ENCODE measurements at regions not wholly inside any gene's neighbourhood (a gene's known extent, or its start where the extent isn't known, plus 50 kb on each side); places are given as distances from the start of the nearest gene placed in this dataset.

DNA sequence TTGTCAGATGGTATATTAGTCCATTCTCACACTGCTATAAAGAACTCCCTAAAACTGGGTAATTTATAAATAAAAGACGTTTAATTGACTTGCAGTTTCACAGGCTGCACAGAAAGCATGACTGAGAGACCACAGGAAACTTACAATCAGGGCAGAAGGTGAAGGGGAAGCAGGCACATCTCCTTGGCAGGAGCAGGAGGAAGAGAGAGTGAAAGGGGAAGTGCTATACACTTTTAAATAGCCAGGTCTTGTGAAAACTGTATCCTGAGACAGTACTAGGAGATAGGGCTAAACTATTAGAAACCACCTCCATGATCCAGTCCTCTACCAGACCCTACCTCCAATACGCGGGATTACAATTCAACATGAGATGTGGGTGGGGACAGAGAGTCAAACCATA lies 193.9 kb upstream of the KCNG1 start:
- DNase-seq: no peak

DNA sequence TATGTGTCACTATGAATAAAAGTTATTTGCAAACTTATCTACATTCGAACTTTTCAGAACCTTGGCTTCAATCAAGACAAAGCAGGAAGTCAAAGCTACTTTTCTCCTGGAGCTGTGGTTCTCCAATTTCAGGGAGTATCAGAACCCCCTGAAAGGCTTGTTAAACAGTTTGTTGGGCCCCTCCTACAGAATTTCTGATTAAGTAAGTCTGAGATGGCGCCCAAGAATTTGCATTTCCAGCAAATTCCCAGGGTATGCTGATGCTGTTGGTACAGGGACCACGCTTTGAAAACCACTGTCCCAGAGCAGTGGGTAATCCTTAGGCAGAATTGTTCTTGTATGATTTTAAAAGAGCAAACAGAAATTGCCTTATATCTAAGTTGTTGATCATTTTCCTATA lies 189.9 kb upstream of the KCNG1 start:
- DNase-seq: no peak

DNA sequence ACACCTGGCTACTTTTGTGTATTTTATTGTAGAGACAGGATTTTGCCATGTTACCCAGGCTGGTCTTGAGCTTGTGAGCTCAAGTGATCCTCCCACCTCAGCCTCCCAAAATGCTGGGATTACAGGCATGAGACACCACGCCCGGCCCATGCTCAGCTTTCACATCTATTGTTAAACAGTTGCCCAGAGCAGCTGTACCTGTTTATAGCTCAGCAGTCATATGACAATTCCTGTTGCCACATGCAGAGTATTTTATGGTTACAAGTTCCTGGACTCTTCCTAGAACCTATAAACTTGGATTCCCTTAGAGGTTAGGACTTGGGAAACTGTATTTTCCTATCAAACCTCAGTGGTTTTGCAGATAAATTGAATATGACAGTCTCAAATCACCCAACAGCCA lies 188.3 kb upstream of the KCNG1 start:
- no peak for DNase-seq

DNA sequence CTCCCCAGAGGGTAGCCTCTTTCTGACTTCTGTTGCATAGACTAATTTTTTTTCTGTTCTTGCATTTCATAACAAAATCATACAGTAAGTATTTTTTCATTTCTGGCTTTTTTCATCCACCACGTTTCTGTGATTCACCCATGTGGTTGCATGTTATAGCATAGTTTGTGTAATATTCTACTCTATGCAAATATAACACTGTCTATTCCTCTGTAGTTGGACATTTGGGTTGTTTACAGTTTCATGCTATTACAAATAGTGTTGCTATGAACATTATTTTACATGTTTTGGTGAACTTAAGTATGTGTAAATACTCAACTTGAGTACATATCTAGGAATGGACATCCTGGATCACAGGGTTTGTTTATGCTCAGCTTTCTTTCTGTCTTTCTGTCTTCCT lies 187.2 kb upstream of the KCNG1 start:
- DNase-seq: no peak

DNA sequence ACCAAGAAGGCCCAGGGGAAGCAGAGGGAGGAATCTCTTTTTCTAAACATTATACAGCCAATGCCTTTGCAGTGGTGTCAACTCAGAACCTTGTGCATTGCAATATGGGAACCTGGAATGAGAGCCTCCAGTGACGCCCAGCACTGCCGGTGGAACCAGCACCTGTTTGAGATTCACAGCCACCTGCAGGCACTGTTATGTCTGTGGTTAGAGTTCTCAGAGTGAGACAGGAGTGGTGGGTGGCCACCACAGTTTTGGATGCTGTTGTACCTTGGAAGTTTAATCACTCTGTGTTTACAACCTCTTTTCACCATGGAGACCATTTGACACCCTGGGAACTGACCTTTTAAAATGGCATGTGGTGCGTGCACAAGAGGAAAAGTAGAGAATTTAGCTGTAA lies 185.3 kb upstream of the KCNG1 start:
- no peak for DNase-seq

DNA sequence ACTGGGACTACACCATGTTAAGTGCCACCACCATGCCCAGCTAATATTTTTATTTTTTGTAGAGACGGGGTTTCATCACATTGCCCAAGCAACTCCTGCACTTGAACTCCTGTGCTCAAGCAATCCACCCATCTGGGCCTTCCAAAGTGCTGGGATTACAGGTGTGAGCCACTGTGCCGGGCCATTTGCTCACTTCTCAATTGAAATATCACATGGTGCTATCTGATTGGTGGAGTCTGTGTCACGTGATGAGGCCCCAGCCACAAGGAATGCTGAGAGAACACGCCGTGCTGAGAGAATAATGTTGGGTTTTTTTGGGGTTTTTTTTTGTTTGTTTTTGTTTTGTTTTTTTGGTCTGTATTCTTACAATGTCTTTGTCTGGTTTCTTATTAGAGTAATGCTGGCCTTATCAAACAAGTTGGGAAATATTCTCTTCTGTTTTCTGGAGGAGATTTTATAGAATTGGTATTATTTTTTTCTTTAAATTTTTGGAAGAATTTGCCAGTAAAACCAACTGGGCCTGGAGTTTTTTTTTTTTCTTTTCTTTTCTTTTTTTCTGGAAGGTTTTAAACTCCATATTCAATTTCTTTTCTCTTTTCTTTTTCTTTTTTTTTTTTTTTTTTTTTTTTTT lies 183.2 kb upstream of the KCNG1 start:
- DNase-seq: no peak

DNA sequence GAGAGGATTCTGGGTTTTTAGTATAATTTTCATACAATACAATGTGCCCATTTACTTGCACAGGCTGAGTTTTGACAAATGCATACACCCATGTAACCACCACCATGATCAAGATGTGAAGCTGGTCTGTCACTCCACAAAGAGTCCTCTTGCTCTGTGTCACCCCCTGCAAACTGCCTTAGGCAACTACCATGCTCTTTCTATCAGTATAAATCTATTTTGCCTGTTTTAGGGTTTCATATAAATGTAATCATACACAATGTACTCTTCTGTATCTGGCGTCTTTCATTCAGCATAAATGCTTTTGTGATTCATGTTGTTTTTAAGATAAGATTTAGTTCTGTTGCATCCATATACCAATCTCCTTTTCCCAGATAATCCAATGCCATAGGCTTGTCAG lies 181.9 kb upstream of the KCNG1 start:
- DNase-seq: no peak

DNA sequence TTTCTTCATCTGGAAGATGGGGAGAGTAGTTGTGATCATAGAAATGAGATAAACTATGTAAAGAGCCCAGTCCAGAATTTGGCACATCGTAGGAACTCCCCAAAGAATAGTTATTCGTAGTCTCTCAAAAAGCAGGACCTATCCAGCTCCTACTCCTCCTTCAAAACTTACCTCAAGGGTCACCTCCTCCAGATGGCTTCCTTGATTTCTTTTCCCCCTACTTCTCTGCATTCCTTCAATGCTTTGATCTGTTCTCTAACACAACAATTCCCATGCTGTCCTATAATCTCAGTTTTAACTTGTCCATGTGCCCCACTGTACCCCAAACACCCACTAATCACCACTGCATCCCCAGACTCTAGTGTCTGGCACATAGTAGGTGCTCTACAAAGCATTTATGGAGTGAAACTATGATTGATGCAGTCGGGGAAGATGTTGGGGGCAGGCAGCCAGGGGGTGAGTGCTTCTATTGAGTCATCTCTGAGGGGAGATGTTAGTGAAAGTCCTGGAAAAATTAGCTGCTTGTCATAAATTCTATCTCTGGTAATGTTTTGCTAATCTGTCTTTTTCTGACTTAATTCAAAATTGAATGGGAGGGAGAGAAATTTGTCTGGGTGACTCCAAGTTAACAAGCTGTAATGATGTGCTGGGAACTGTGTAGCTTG lies 181.3 kb upstream of the KCNG1 start:
- DNase-seq: no peak

DNA sequence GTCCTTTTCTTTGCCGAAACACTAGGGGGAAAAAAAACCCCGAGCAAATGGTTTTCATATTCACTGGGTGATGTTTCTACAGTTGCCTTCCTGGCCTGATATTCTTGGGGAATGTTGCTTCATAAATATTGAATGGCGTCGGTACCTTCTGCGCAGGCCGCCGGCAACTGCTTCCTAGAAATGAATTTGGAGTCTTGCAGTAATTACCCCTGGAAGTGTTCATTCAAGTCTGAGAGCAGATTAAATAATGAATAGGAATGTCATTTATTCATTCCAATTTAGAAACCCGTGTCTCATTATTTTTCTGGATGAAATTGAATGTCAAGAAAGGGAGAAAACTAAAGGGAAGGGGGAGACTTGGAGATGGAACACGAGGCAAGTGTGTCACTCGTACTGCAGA lies 179.4 kb upstream of the KCNG1 start:
- no peak for DNase-seq

DNA sequence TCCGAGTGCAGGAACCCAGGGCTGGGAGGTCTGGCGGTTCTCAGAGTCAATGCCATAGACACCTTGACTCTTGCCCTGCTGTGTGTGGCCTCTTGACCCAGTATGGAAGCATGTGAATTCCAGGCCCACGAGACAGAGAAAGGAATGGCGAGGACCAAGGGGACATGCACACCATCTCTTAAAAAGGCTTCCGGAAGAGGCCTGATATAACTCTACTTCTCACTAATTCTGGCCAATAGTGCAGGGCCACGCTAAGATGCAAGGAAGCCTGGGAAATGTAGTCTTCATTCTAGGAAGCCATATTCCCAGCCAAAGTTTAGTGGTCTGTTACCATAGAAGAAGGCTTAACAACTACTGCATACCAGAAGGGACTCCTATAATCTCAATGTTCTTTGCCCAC lies 177.0 kb upstream of the KCNG1 start:
- no peak for DNase-seq

DNA sequence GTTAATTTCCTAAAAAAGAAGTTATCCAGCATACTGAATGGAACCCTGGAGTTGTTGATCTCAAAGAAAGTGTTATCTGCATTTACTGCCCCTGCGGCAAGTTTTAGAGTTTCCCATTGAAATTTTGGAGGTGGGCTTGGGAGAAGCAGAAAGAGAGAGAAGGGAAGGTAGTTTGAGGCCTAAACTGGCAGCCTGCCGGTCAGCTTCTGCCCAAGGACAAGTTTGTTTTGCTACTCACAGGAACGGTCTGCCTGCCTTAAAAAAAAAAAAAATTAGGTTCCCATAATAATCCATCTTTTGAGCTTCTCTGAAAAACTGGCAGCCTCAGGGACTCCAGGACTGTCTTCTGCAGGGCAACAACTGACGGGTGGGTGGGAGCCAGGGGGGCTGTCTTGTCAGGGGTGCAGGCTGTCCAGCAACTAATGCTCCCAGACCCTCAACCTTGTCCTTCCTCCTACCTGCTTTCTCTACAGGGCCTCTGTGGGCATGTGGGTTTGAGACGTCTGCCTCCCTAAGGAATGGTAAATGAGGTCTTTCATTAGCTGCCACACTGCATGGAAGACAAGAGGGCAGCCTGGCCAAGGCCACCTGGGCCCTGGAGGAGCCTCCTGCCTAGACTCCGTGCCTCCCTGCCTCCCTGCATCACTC lies 176.1 kb upstream of the KCNG1 start:
- DNase-seq: no peak

DNA sequence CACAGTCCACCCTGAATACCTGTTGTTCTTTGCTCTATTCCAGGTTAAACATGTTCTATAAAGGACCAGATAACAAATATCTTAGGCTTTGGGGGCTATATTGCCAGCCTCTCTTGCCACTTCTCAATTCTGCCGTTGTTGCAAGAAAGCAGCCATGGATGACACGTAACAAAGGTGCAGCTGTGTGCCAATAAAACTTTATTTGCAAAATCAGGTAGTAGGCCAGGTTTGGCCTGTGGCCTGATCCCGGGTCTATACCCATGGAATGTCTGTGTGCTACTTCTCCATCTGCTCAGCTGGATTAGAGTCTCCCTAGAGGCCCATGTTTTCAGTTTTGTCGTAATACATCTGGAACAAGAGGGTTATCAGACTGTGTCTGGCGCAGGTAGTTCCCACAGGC lies 175.3 kb upstream of the KCNG1 start:
- no peak for DNase-seq

DNA sequence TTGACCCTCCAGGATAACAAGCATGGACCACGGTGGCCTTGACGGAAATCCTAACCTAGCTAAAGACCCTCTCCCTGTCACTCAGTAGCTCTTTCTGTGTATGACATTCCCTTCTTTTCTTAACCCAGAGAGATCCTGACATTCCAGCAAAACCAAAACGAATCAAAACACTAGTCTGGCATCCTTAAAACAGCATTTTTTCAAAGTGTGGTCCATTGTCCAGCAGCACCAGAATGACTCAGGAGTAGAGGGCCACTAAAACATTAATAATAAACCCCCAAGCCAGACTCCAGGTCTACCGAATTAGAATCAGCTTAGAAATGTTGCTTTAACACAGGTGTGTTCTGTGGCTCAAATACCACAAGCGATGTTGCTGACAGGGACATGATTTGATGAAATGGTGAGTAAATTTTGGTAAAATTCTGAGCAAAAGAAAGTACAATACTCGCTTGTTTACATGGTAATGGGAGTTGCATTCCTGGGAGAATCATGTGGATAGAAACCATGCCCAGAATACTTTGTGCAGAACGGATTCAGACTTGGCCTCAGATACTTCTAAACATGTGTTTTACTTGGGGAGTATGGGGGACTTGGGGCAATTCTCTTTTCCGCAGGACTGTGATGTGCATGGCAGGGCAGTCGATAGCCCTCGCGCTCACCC lies 174.2 kb upstream of the KCNG1 start:
- no peak for DNase-seq

DNA sequence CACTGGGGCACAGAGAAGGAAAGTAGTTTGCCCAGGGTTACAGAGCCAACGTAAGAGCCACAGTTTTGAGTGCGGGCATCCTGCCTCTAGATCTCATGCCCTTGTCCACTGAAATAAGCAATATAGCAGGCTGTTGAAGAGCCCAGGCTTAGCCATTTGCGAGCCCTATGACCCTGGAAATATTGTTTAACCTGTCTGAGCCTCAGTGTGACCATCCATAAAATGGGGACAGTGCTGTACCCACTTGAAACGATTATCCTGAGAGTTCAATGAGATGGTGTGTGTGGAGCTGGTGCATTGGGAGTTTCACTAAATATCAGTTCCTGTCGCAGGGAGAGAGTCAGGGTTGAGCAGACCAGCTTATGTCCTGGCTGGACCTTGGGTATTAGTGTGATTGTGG lies 173.1 kb upstream of the KCNG1 start:
- DNase-seq: no peak

DNA sequence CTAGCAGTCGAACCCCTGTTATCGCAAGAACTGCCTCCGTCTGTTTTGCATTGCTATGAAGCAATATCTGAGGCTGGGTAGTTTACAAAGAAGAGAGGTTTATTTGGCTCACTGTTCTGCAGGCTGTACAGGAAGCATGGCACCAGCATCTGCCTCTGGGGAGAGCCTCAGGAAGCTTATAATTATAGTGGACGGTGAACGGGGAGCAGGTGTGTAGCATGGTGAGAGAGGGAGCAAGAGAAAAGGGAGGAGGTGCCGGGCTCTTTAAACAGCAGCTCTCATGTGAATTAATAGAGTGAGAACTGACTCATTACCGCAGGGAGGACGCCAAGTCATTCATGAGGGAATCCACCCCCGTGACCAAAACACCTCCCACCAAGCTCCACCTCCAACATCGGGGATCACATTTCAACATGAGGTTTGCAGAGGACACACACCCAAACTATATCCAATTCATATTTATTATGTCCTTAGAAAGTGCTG lies 172.6 kb upstream of the KCNG1 start:
- no peak for DNase-seq

DNA sequence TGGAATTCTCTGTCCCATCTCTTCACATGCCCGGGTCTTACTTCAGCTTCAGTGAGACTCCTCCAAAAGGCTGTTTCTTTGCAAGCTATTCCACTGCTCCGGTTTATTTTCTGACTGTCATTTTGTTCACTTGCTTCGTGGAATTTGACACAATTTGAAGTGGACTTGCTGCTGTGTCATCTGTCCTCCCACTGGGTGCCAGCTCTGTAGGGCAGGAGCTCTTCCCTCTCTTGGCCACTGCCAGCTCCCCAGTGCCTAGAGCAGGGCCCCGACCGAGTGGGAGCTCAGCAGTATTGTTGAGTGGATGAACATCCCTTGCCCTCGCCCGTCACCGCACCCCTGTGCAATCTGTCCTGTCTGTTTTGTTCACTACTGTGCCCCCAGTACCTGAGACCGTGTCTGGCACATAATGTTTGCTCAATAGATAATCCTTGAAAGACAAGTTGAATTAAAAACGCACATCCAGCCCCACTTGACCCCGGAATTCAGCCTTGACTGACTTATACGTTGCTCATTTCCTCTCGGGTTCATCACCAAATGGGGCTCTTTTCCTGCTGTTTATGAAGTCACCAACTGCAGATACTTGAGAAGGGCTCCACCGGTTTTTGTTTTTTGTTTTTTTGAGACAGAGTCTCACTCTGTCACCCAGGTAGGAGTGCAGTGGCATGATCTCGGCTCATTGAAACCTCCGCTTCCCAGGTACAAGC lies 170.3 kb upstream of the KCNG1 start:
- no peak for DNase-seq

DNA sequence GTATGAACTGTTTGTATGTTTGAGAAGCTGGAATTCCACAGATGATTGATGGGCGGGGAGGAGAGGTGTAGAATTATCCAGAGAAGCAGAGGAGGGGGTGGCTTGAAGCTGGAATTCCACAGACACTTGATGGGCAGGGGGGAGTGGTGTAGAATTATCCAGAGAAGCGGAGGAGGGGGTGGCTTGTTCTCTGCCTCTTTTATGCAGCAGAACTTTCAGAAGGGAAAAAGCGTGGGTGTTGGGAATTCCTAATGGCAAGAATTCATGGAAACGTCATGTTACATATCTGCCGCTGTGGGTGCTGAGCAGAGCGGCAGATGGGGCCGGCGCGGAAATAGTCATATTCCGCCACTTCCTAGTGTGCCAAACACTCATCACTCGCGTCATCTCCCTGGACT lies 167.9 kb upstream of the KCNG1 start:
- DNase-seq: no peak

DNA sequence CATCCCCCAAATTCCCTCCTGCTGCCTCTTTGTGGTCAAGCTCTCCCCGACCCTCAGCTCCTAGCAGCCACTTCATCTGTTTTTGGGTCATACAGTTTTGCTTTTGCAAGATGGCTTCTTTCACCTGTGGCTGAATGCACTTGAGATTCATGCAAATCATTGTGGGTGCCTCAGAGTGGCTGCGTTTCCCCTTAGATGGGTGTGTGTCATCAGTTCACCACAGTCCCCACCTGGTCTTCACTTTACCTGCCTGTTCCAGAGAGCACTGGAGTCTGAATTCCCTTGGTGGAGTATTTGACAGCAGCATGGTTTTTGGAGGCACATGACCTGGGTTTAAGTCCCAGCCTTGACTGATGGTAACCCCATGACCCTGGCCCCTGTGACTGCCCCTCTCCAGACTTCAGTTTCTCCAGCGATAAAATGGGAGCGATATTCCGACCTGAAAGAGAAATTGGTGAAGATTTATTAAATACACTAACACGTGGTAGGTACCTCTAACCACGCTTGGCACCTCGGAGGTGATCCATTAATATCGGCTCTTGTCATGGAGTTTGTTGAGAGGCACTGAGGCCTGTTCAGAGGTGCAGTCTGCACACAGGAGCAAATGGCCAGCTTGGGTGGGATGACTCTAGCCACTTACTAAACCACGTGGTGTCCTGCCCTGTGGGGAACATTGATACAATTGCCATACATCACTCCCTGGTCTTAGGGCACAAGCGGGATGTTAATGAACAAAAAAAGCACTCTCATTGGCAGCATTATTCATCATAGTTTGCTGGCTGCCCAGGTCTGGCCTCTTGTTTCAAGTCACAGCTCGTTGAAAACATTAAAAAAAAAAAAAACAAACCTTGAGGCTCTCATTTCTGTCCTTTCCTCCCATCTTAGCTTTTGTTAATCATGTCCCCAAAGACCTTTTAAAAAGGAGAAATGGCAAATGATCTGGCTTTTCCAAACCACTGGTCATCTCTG lies 167.2 kb upstream of the KCNG1 start:
- DNase-seq: no peak

DNA sequence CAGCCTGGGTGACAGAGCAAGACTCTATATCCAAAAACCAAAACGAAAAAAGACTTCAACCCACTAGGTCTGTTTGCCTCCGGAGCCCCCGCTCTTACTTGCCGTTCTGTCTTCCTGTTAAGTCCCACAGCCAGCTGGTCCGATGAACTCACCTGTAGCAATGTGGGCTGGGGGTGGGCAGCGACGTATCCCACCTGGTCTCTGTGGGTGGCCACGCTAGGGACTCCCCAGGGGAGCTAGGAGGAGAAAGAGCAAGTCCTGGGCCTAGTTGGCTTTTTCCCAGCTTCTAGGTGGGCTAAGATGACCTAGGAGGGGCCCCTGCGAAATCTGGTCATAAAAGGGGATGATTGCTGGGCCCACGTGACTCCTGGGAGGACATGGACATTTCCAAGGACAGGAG lies 166.0 kb upstream of the KCNG1 start:
- no peak for DNase-seq

DNA sequence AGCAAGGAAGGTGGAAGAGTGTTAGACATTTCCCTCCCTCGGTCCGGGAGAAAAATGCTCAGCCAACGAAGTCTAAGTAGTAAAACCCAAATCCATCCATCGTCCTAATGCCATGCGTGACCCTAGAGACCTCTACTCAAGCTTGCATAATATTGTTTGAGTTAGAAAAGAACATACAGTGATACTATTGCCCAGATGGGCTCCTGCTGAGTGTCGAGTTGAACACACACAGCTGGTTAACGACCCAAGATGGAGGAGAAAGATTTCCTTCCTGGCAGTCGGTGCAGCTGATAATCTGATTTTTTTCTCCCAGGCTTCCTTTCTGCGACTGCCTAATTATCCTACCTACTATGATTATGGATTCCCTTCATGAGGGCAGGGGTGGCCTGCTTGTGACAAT lies 164.4 kb upstream of the KCNG1 start:
- DNase-seq: no peak

DNA sequence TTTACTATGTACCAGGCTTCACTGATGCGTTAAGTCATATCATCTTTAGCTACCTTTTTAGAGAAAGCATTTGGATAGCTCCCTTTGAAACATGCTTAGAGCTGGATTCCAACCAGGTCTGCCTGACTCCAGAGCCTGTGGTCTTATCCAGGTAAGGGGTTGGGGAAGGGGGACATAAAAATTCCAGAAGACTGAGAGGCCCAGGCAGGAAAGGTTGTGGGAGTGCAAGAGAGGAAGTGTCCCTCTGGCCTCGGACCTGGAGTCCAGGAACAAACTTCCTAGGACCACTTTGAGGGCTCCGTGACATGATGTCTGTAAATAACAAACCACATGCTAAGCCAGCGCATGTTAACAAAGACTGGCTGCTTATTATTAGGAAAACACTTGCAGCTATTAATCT lies 163.0 kb upstream of the KCNG1 start:
- no peak for DNase-seq

DNA sequence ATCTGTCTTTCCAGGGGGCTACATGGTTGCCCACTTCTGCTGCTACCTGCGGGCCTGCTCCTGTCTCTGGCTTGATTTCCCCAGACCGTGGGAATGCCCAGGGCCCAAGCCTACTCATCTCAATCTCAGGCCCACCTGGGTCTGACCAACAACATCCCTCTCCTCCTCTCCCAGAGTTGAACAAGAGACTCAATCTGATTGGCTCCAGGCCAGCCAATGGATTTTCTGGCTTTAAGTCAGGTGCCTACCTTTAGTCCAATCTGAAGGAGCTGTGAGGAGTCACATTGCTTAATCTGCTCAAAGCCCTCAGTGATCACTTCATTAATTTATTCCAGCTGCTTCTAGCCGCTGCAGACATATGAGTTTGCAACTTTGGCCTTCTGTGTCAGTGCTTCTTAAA lies 162.4 kb upstream of the KCNG1 start:
- no peak for DNase-seq

Data from suppressor macrophage treated with lipopolysaccharide for 4 hours (primary cell).